ENCODE measurements at regions not wholly inside any gene's neighbourhood (a gene's known extent, or its start where the extent isn't known, plus 50 kb on each side); places are given as distances from the start of the nearest gene placed in this dataset.

DNA sequence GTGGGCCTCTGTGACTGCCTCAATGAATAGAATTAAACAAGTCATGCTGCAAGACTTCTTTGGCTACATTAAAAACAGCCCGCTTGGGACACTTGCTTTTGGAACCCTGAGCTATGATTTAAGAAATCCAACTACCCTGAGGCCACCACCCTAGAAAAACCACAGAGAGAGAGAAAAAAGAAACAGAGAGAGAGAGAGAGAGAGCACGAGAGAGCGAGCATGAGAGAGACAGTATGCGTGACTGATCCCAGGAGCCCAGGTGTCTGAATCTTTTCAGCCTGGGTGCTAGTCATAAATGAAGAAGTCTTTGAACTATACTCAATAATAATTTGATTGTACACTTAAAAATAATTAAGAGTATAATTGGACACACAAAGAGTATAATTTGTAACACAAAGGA, 123.1 kb upstream of the FREM1 start:
- H3K4me1 ChIP-seq (ENCODE audit: control insufficient read depth in 1 of 2, insufficient read depth in 1 of 2, low read depth in 1 of 2, low read length in 1 of 2), result no peaks in the 10 kb centered on the region
- H3K9me3 ChIP-seq, result no peaks in the 10 kb centered on the region
- H3K4me3 ChIP-seq (ENCODE audit: low read depth in 1 of 2, low read length in 1 of 2), result no peak overlapping the region
- H3K27ac ChIP-seq, result no peak overlapping the region
- TF ChIP-seq, protein P1, sequence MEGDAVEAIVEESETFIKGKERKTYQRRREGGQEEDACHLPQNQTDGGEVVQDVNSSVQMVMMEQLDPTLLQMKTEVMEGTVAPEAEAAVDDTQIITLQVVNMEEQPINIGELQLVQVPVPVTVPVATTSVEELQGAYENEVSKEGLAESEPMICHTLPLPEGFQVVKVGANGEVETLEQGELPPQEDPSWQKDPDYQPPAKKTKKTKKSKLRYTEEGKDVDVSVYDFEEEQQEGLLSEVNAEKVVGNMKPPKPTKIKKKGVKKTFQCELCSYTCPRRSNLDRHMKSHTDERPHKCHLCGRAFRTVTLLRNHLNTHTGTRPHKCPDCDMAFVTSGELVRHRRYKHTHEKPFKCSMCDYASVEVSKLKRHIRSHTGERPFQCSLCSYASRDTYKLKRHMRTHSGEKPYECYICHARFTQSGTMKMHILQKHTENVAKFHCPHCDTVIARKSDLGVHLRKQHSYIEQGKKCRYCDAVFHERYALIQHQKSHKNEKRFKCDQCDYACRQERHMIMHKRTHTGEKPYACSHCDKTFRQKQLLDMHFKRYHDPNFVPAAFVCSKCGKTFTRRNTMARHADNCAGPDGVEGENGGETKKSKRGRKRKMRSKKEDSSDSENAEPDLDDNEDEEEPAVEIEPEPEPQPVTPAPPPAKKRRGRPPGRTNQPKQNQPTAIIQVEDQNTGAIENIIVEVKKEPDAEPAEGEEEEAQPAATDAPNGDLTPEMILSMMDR (IDR thresholded peaks at IDR 0.05), result no peak
- no peaks in the 10 kb centered on the region for H3K27me3 ChIP-seq
- no peaks in the 10 kb centered on the region for H3K36me3 ChIP-seq

DNA sequence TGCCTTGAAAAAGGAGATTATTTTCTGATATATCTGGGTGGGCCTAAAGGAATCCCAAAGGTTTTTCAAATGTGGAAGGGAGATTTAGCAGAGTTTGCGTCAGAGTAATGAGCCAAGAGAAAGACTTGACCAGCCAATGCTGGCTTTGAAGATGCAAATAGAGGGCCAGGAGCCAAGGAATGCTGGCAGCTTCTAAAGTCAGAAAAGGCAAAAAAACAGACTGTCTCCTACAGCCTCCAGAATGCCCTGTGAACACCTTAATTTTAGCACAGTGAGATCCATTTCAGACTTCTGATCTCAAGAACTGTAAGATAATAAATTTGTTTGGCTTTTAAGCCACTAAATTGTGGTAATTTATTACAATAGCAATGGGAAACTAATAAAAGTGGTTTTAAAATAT, 122.6 kb upstream of the FREM1 start:
- H3K9me3 ChIP-seq, result no peaks in the 10 kb centered on the region
- H3K4me3 ChIP-seq (ENCODE audit: low read depth in 1 of 2, low read length in 1 of 2), result no peak overlapping the region
- TF ChIP-seq, protein P1 (IDR thresholded peaks at IDR 0.05), result no peak
- no peaks in the 10 kb centered on the region for H3K4me1 ChIP-seq (ENCODE audit: control insufficient read depth in 1 of 2, insufficient read depth in 1 of 2, low read depth in 1 of 2, low read length in 1 of 2)
- no peaks in the 10 kb centered on the region for H3K27me3 ChIP-seq
- no peak overlapping the region for H3K27ac ChIP-seq
- H3K36me3 ChIP-seq, result no peaks in the 10 kb centered on the region

DNA sequence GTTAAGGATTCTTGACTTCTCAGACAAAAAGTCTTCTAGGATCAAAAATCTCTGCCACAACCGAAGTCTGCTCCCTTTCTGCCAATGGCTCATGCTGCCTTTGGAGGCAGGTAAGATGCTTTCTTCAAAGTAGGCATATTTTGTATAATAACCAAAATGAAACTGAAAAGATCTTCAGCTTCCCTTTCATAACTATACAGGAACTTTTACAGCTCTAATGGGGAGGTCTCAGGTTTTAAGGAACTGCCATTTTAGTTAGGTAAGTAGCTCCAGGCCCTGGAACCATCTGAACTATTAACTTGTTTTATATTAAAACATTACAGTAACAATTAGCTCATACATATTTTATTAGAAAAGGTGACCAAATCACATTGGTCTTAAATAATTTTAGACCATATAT, 110.9 kb upstream of the FREM1 start:
- Histone ChIP-seq H3K27ac (no peak overlapping the region), H3K27me3 (no peaks in the 10 kb centered on the region), H3K36me3 (no peaks in the 10 kb centered on the region), H3K4me3 (ENCODE audit: low read depth in 1 of 2, low read length in 1 of 2) (no peak overlapping the region), H3K4me1 (ENCODE audit: control insufficient read depth in 1 of 2, insufficient read depth in 1 of 2, low read depth in 1 of 2, low read length in 1 of 2) (no peaks in the 10 kb centered on the region), H3K9me3 (no peaks in the 10 kb centered on the region)
- TF ChIP-seq, protein P1 (IDR thresholded peaks at IDR 0.05), result no peak

DNA sequence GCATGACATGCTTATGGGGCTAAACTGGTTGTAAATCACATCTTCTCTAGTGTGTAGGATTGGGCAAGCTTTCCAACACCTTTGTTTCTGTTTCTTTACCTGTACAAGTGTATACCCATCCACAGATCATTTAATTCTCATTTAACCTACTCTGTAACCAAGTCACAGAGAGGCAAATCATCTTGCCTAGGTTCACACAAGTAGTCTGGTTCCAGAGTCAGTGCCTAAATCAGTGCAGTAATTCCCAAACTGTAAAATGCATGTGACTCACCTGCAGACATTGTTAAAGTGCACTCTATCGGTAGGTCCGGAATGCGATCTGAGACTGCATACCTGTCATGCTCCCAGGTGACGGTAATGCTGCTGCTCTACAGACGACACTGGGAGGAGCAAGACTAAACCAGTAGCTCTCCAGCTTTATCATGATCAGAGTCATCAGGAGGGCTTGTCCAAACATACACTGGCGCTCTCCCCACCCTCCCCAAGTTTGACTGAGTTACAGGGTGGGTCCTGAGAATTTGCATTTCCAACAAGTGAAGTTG, 107.9 kb upstream of the FREM1 start:
- Histone ChIP-seq H3K9me3 (no peaks in the 10 kb centered on the region), H3K27ac (no peak overlapping the region), H3K36me3 (no peaks in the 10 kb centered on the region), H3K4me3 (ENCODE audit: low read depth in 1 of 2, low read length in 1 of 2) (no peak overlapping the region), H3K27me3 (no peaks in the 10 kb centered on the region), H3K4me1 (ENCODE audit: control insufficient read depth in 1 of 2, insufficient read depth in 1 of 2, low read depth in 1 of 2, low read length in 1 of 2) (no peaks in the 10 kb centered on the region)
- TF ChIP-seq, protein P1 (IDR thresholded peaks at IDR 0.05), result no peak

DNA sequence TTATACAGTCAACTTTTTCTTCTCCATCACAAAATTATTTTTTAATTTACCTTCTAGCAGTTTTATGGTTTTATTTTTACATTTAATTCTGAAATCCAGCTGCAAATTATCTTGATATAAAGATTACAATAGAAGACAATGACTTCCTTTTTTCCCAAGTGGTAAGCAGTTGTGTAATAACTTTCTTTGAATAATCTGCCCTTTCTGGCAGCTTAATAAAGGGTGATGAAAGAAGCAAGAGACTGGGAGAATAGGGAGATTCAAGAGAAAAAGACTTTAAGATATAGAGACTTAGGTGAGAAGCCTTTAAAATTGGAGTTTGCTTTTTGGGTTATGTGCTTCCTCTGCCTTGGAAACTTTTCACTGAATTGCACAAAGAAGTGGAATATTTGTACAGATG, 100.4 kb upstream of the FREM1 start:
- TF ChIP-seq, protein P1 (IDR thresholded peaks at IDR 0.05), result no peak
- Histone ChIP-seq H3K4me3 (ENCODE audit: low read depth in 1 of 2, low read length in 1 of 2) (no peak overlapping the region), H3K36me3 (no peaks in the 10 kb centered on the region), H3K9me3 (no peaks in the 10 kb centered on the region), H3K4me1 (ENCODE audit: control insufficient read depth in 1 of 2, insufficient read depth in 1 of 2, low read depth in 1 of 2, low read length in 1 of 2) (no peaks in the 10 kb centered on the region), H3K27me3 (no peaks in the 10 kb centered on the region), H3K27ac (no peak overlapping the region)

DNA sequence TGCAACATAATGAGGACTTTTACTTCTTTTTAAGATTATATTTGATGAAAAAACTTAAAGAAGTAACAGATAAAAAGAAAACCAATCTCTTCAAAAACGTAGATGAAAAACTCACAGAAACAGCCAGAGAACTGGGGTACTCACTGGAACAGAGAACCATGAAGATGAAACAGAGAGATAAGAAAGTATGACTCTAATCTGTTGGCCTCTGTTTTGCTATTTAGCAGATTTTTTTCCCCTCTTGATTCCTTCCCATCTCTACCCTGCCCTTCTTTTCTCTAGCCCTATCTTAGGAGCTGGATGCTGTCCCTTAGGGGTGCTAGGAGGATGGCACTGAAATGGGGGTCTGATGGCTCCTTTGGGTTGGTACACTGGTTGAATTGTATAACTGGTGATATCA, 97.5 kb upstream of the FREM1 start:
- Histone ChIP-seq H3K27me3 (no peaks in the 10 kb centered on the region), H3K36me3 (no peaks in the 10 kb centered on the region), H3K4me3 (ENCODE audit: low read depth in 1 of 2, low read length in 1 of 2) (no peak overlapping the region), H3K27ac (no peak overlapping the region), H3K9me3 (no peaks in the 10 kb centered on the region), H3K4me1 (ENCODE audit: control insufficient read depth in 1 of 2, insufficient read depth in 1 of 2, low read depth in 1 of 2, low read length in 1 of 2) (no peaks in the 10 kb centered on the region)
- TF ChIP-seq, protein P1 (IDR thresholded peaks at IDR 0.05), result no peak

Data from neutrophil (primary cell).